WTC11 (cell line): ENCODE measurements at regions not wholly inside any gene's neighbourhood (a gene's known extent, or its start where the extent isn't known, plus 50 kb on each side); places are given as distances from the start of the nearest gene placed in this dataset.

Experiments
- CBFB ChIP-seq: sonication (generic); formaldehyde crosslinking; IDR thresholded peaks from 2 replicates; pipeline ENCODE4 v1.8.1; 2022; ENCODE audit warnings: mild to moderate bottlenecking, low read depth, missing genetic modification reagents
- CTCF ChIP-seq: fragments of 200-600 bp; IDR thresholded peaks from 2 replicates; pipeline ENCODE4 v1.8.0; 2022; ENCODE audit warnings: antibody characterized with exemption
- MAX ChIP-seq: sonication (generic); formaldehyde crosslinking; IDR thresholded peaks from 2 replicates; pipeline ENCODE4 v1.8.0; 2022; ENCODE audit warnings: mild to moderate bottlenecking, missing genetic modification reagents
- NFYB ChIP-seq: sonication (generic); formaldehyde crosslinking; conservative IDR thresholded peaks from 2 replicates; pipeline ENCODE4 v1.8.0; 2022; ENCODE audit warnings: low read depth, missing genetic modification reagents
- RELA ChIP-seq: sonication (generic); formaldehyde crosslinking; IDR thresholded peaks from 2 replicates; pipeline ENCODE4 v1.8.1; 2022; ENCODE audit warnings: missing genetic modification reagents, mild to moderate bottlenecking, borderline replicate concordance
- TCF7 ChIP-seq: sonication (generic); formaldehyde crosslinking; IDR thresholded peaks from 2 replicates; pipeline ENCODE4 v1.8.0; 2022; ENCODE audit warnings: mild to moderate bottlenecking, low read depth, missing genetic modification reagents, moderate library complexity

- TF ChIP-seq RELA (CRISPR knock-in tag) = no peak
- no peak for TF ChIP-seq TCF7
- no peak for TF ChIP-seq CTCF
- TF ChIP-seq NFYB (CRISPR knock-in tag) = no peak
- no peak for TF ChIP-seq CBFB (CRISPR knock-in tag)
- TF ChIP-seq MAX (CRISPR knock-in tag) = no peak
Observed at GRCh38 chr5:74535926-74536325, 104.6 kb downstream of the ENC1 start.
